DOHH2 (cell line): ENCODE measurements at regions not wholly inside any gene's neighbourhood (a gene's known extent, or its start where the extent isn't known, plus 50 kb on each side); places are given as distances from the start of the nearest gene placed in this dataset.

ENCODE experiments used
- H3F3A ChIP-seq: fragments of 200-600 bp; sonication (generic), shearing (Covaris generic); 2 replicates; pipeline ENCODE4 v1.6.0; 2016; ENCODE audit warnings: antibody characterized with exemption, mild to moderate bottlenecking; ENCODE audit not compliant: control insufficient read depth, insufficient read depth
- H3K27ac ChIP-seq: fragments of 200-600 bp; sonication (generic); 2 replicates; pipeline ENCODE4 v1.5.1; 2014; ENCODE audit warnings: low read depth, mild to moderate bottlenecking, low read length, moderate library complexity
- H3K27me3 ChIP-seq: fragments of 200-600 bp; sonication (generic); 2 replicates; pipeline ENCODE4 v1.6.1; 2014; ENCODE audit warnings: mild to moderate bottlenecking, low read length, mixed read lengths; ENCODE audit not compliant: control insufficient read depth
- H3K36me3 ChIP-seq: fragments of 200-600 bp; sonication (generic); 2 replicates; pipeline ENCODE4 v1.6.1; 2014; ENCODE audit warnings: mild to moderate bottlenecking, low read length, moderate library complexity, mixed read lengths; ENCODE audit not compliant: control insufficient read depth
- H3K4me1 ChIP-seq: fragments of 200-600 bp; sonication (generic); 2 replicates; pipeline ENCODE4 v1.6.1; 2014; ENCODE audit warnings: mild to moderate bottlenecking, low read length, mixed read lengths; ENCODE audit not compliant: control insufficient read depth
- H3K4me2 ChIP-seq: fragments of 200-600 bp; sonication (generic); 2 replicates; pipeline ENCODE4 v1.6.0; 2014; ENCODE audit warnings: mild to moderate bottlenecking, low read length, moderate library complexity
- H3K4me3 ChIP-seq: fragments of 200-600 bp; sonication (generic); 2 replicates; pipeline ENCODE4 v1.5.1; 2014; ENCODE audit warnings: mild to moderate bottlenecking, low read length, mixed read lengths
- H3K79me2 ChIP-seq: fragments of 200-600 bp; sonication (generic); 2 replicates; pipeline ENCODE4 v1.6.1; 2014; ENCODE audit warnings: mild to moderate bottlenecking, low read length, mixed read lengths; ENCODE audit not compliant: control insufficient read depth
- H3K9me2 ChIP-seq: fragments of 200-600 bp; sonication (generic); replicated peaks from 2 replicates; pipeline ENCODE4 v1.6.1; 2014; ENCODE audit warnings: mild to moderate bottlenecking, low read length, mixed read lengths; ENCODE audit not compliant: control insufficient read depth
- H3K9me3 ChIP-seq: fragments of 200-600 bp; sonication (generic); 2 replicates; pipeline ENCODE4 v1.6.1; 2014; ENCODE audit warnings: antibody characterized with exemption, low read length, mixed read lengths; ENCODE audit not compliant: control insufficient read depth, insufficient read depth
- H4K20me1 ChIP-seq: fragments of 200-600 bp; sonication (generic); 2 replicates; pipeline ENCODE4 v1.6.0; 2014; ENCODE audit warnings: low read depth, mild to moderate bottlenecking, antibody characterized with exemption, low read length, moderate library complexity; ENCODE audit not compliant: control insufficient read depth, insufficient read depth
- CTCF ChIP-seq: fragments of 200-600 bp; sonication (generic); IDR thresholded peaks from one replicate; pipeline ENCODE4 v1.5.1; 2014; ENCODE audit warnings: antibody characterized with exemption, mild to moderate bottlenecking, low read depth, low read length; ENCODE audit not compliant: poor library complexity, severe bottlenecking
- EZH2phosphoT487 ChIP-seq: fragments of 200-600 bp; sonication (generic); IDR thresholded peaks from 2 replicates; pipeline ENCODE4 v1.6.1; 2017; ENCODE audit warnings: borderline replicate concordance, mild to moderate bottlenecking, antibody characterized with exemption, low read length, moderate library complexity, mixed read lengths

GRCh38 chr4:115938764-115939443 lies 825.5 kb upstream of the NDST4 start:
- Histone ChIP-seq H3K9me2 (no peaks in the 10 kb centered on the region), H4K20me1 (no peaks in the 10 kb centered on the region), H3K27ac (no peak overlapping the region), H3K4me2 (no peak overlapping the region), H3F3A (no peaks in the 10 kb centered on the region), H3K9me3 (no peaks in the 10 kb centered on the region), H3K36me3 (no peaks in the 10 kb centered on the region), H3K27me3 (no peaks in the 10 kb centered on the region), H3K79me2 (no peaks in the 10 kb centered on the region), H3K4me1 (no peaks in the 10 kb centered on the region), H3K4me3 (no peak overlapping the region)
- TF ChIP-seq EZH2phosphoT487: no peak

GRCh38 chr4:115929373-115929772 lies 816.0 kb upstream of the NDST4 start:
- no peak overlapping the region for H3K27ac ChIP-seq
- H3K36me3 ChIP-seq: no peaks in the 10 kb centered on the region
- no peak overlapping the region for H3K4me2 ChIP-seq
- H3K9me3 ChIP-seq: no peaks in the 10 kb centered on the region
- H3K4me3 ChIP-seq: no peak overlapping the region
- TF ChIP-seq EZH2phosphoT487 (no peak), CTCF (no peak)
- no peaks in the 10 kb centered on the region for H3K79me2 ChIP-seq
- peaks cover 6% of the 10 kb centered on the region for H3K4me1 ChIP-seq
- no peaks in the 10 kb centered on the region for H4K20me1 ChIP-seq
- no peaks in the 10 kb centered on the region for H3K27me3 ChIP-seq
- no peaks in the 10 kb centered on the region for H3K9me2 ChIP-seq
- H3F3A ChIP-seq: no peaks in the 10 kb centered on the region

- no peaks in the 10 kb centered on the region for H3K9me3 ChIP-seq
- no peak overlapping the region for H3K4me2 ChIP-seq
- H4K20me1 ChIP-seq: no peaks in the 10 kb centered on the region
- H3K79me2 ChIP-seq: no peaks in the 10 kb centered on the region
- H3F3A ChIP-seq: no peaks in the 10 kb centered on the region
- no peaks in the 10 kb centered on the region for H3K36me3 ChIP-seq
- H3K27me3 ChIP-seq: no peaks in the 10 kb centered on the region
- H3K9me2 ChIP-seq: no peaks in the 10 kb centered on the region
- H3K4me1 ChIP-seq: peaks cover 6% of the 10 kb centered on the region
- no peak overlapping the region for H3K27ac ChIP-seq
- H3K4me3 ChIP-seq: no peak overlapping the region
- no peak for TF ChIP-seq EZH2phosphoT487
- no peak for TF ChIP-seq CTCF
Measured at GRCh38 chr4:115927382-115927781, 814.0 kb upstream of the NDST4 start.

- H3K4me1 ChIP-seq: peaks cover 9% of the 10 kb centered on the region
- H3K4me3 ChIP-seq: no peak overlapping the region
- H3K27me3 ChIP-seq: no peaks in the 10 kb centered on the region
- no peak overlapping the region for H3K4me2 ChIP-seq
- H3K79me2 ChIP-seq: no peaks in the 10 kb centered on the region
- no peak overlapping the region for H3K27ac ChIP-seq
- no peaks in the 10 kb centered on the region for H4K20me1 ChIP-seq
- no peaks in the 10 kb centered on the region for H3K36me3 ChIP-seq
- no peaks in the 10 kb centered on the region for H3K9me3 ChIP-seq
- no peaks in the 10 kb centered on the region for H3K9me2 ChIP-seq
- H3F3A ChIP-seq: no peaks in the 10 kb centered on the region
- no peak for TF ChIP-seq CTCF
- TF ChIP-seq EZH2phosphoT487: no peak
Measured at GRCh38 chr4:115923152-115923551, 809.7 kb upstream of the NDST4 start.
